Natural killer cell (primary cell): ENCODE measurements at regions not wholly inside any gene's neighbourhood (a gene's known extent, or its start where the extent isn't known, plus 50 kb on each side); places are given as distances from the start of the nearest gene placed in this dataset.
"Not testable (repeated sequence)": the region's sequence is repeated elsewhere in the genome, so short reads cannot be mapped to it uniquely, and the experiment has no call there.

Source experiments
- ATAC-seq, 3 donors: fragments of 150-1000 bp in 2 of 3; fragments of 200-7000 bp in 1 of 3; cut with Tn5 transposase; 1 replicate in 1 of 3; 2 replicates in 2 of 3; pipeline ENCODE4 v1.10.0; 2021; ENCODE audit warnings: mild to moderate bottlenecking in 2 of 3, moderate library complexity in 2 of 3
- DNase-seq, 2 donors: peaks; one replicate each; pipeline versions ENCODE4 v3.0.0 to v3.0.0-alpha.2; 2013 to 2021; ENCODE audit warnings: mixed read lengths in 1 of 2
- H3K27ac ChIP-seq: one replicate; pipeline ENCODE4 v1.5.1; 2013; ENCODE audit warnings: mild to moderate bottlenecking, low read length
- H3K27me3 ChIP-seq: one replicate; pipeline ENCODE4 v1.6.1; 2013; ENCODE audit warnings: low read length; ENCODE audit not compliant: control insufficient read depth, insufficient read depth
- H3K36me3 ChIP-seq: one replicate; pipeline ENCODE4 v1.6.1; 2013; ENCODE audit warnings: low read length; ENCODE audit not compliant: control insufficient read depth, insufficient read depth
- H3K4me1 ChIP-seq: one replicate; pipeline ENCODE4 v1.6.1; 2013; ENCODE audit warnings: low read length; ENCODE audit not compliant: control insufficient read depth, insufficient read depth
- H3K4me3 ChIP-seq: one replicate; pipeline ENCODE4 v1.5.1; 2013; ENCODE audit warnings: low read length
- H3K9me3 ChIP-seq: one replicate; pipeline ENCODE4 v1.6.1; 2013; ENCODE audit warnings: low read length; ENCODE audit not compliant: control insufficient read depth, insufficient read depth
- H3K27ac Mint-ChIP-seq, 2 donors: one replicate each; pipeline ENCODE4 v1.8.0; 2022; ENCODE audit warnings: mild to moderate bottlenecking in 2 of 2, mixed read lengths in 2 of 2, moderate library complexity in 1 of 2
- H3K27me3 Mint-ChIP-seq, 2 donors: one replicate each; pipeline ENCODE4 v1.8.0; 2022; ENCODE audit warnings: low read depth in 2 of 2, mixed read lengths in 2 of 2
- H3K36me3 Mint-ChIP-seq: one replicate; pipeline ENCODE4 v1.8.0; 2022; ENCODE audit warnings: mixed read lengths
- H3K4me1 Mint-ChIP-seq, 2 donors: one replicate each; pipeline ENCODE4 v1.8.0; 2022; ENCODE audit warnings: mixed read lengths in 2 of 2
- H3K4me3 Mint-ChIP-seq: one replicate; pipeline ENCODE4 v1.8.0; 2022; ENCODE audit warnings: mild to moderate bottlenecking, moderate library complexity, mixed read lengths
- H3K9me3 Mint-ChIP-seq, 2 donors: one replicate each; pipeline ENCODE4 v1.8.0; 2022; ENCODE audit warnings: mixed read lengths in 2 of 2
- CTCF ChIP-seq: fragments of 200-600 bp; IDR thresholded peaks from one replicate; pipeline ENCODE4 v1.8.0; 2022; ENCODE audit warnings: antibody characterized with exemption
- WGBS: methylation state at CpG from one replicate; pipeline ENCODE4 v1.1.7; 2013; ENCODE audit warnings: missing lambda C conversion rate; ENCODE audit not compliant: insufficient coverage; 5-methylcytosine and 5-hydroxymethylcytosine counted together
- intact Hi-C: fragments of 100-400 bp; cut with micrococcal nuclease; formaldehyde crosslinking; loops from one replicate; pipeline ENCODE4 v1.14.2; 2022

- no peak for TF ChIP-seq CTCF
Observed at GRCh38 chr3:137191133-137191923, 233.5 kb downstream of the IL20RB start.

GRCh38 chr3:137191951-137192350 lies 234.2 kb downstream of the IL20RB start:
- H3K4me1 Mint-ChIP-seq, result no peaks in the 10 kb centered on the region
- no peak for TF ChIP-seq CTCF
- no peak overlapping the region for H3K4me3 Mint-ChIP-seq
- H3K9me3 Mint-ChIP-seq, result no peaks in the 10 kb centered on the region
- Histone ChIP-seq H3K27ac (no peak overlapping the region), H3K36me3 (no peaks in the 10 kb centered on the region), H3K4me3 (no peak overlapping the region), H3K9me3 (no peaks in the 10 kb centered on the region), H3K4me1 (no peaks in the 10 kb centered on the region), H3K27me3 (no peaks in the 10 kb centered on the region)
- H3K27me3 Mint-ChIP-seq, result peaks cover 0 to 3% of the 10 kb centered on the region in 2 donors
- intact Hi-C loops, result no loop called here
- H3K36me3 Mint-ChIP-seq, result no peaks in the 10 kb centered on the region
- H3K27ac Mint-ChIP-seq, result no peak overlapping the region
- DNase-seq (no peak), ATAC-seq (no peak)
- 93% methylated on average over 6 of the region's 8 CpGs for WGBS

More at GRCh38 chr3:137191133-137191923, 233.5 kb downstream of the IL20RB start:
- H3K36me3 Mint-ChIP-seq, result no peaks in the 10 kb centered on the region
- H3K27me3 Mint-ChIP-seq, result peaks cover 0 to 3% of the 10 kb centered on the region in 2 donors
- no peak overlapping the region for H3K27ac Mint-ChIP-seq
- Histone ChIP-seq H3K36me3 (no peaks in the 10 kb centered on the region), H3K4me1 (no peaks in the 10 kb centered on the region), H3K27ac (no peak overlapping the region), H3K4me3 (no peak overlapping the region), H3K9me3 (no peaks in the 10 kb centered on the region), H3K27me3 (no peaks in the 10 kb centered on the region)
- H3K9me3 Mint-ChIP-seq, result no peaks in the 10 kb centered on the region
- H3K4me1 Mint-ChIP-seq, result no peaks in the 10 kb centered on the region
- intact Hi-C loops, result no loop called here
- DNase-seq, result no peak
- WGBS, result 94% methylated on average over 6 of the region's 6 CpGs
- H3K4me3 Mint-ChIP-seq, result no peak overlapping the region
- ATAC-seq, result no peak

GRCh38 chr3:137194301-137194700 lies 236.5 kb downstream of the IL20RB start:
- no peak for DNase-seq
- 73% methylated on average over 4 of the region's 4 CpGs for WGBS
- ATAC-seq, result no peak
- Mint-ChIP-seq H3K4me3 (no peak overlapping the region), H3K4me1 (no peaks in the 10 kb centered on the region), H3K27me3 (no peaks in the 10 kb centered on the region), H3K9me3 (no peaks in the 10 kb centered on the region), H3K36me3 (no peaks in the 10 kb centered on the region), H3K27ac (no peak overlapping the region)
- Histone ChIP-seq H3K4me1 (no peaks in the 10 kb centered on the region), H3K4me3 (no peak overlapping the region), H3K27me3 (no peaks in the 10 kb centered on the region), H3K9me3 (no peaks in the 10 kb centered on the region), H3K27ac (no peak overlapping the region), H3K36me3 (no peaks in the 10 kb centered on the region)
- no peak for TF ChIP-seq CTCF
- intact Hi-C loops, result no loop called here

GRCh38 chr3:137198374-137198773 lies 240.6 kb downstream of the IL20RB start:
- H3K4me1 Mint-ChIP-seq, H3K27me3 Mint-ChIP-seq, H3K4me3 ChIP-seq, H3K4me3 Mint-ChIP-seq, ATAC-seq, H3K9me3 Mint-ChIP-seq, H3K27ac ChIP-seq, H3K27ac Mint-ChIP-seq, H3K27me3 ChIP-seq, H3K36me3 ChIP-seq, intact Hi-C loops, H3K4me1 ChIP-seq, DNase-seq, H3K36me3 Mint-ChIP-seq, H3K9me3 ChIP-seq: not testable (repeated sequence)
- WGBS, result 97% methylated on average over 26 of the region's 32 CpGs
